HG03432 (cell line): ENCODE measurements at regions not wholly inside any gene's neighbourhood (a gene's known extent, or its start where the extent isn't known, plus 50 kb on each side); places are given as distances from the start of the nearest gene placed in this dataset.

Experiments used
- ATAC-seq: cut with Tn5 transposase; IDR thresholded peaks from one replicate; pipeline ENCODE4 v1.9.1; 2021; ENCODE audit warnings: mild to moderate bottlenecking, moderate library complexity; ENCODE audit not compliant: unreplicated experiment

DNA sequence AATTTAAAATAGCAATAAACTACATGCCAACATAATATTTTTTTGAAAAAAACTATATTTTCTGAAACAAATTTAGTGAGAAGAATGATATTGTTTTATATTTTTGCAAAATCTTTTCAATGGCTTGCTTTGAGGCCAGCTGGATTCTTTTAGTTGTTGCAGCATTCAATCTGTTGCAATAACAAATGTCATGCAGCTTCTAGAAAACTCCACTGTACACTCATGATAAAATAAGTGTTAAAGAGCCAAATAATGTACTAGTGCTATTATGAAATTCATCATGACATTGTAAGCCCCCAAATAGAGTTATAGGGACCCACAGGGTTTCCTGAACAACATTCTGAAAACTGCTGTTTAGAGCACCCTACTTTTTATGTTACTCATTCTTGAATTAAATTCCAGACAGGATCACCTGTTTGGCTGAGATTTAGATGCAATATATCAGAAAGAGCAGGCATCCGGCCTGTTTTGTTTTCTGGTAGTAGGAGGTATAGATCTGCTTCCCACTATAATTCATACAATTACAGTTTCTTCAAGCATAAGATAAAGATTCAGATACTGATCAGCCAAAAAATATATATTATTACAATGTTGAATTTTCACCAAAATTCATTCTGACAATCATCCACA is 703.0 kb upstream of the ZNF385D start:
- no peak for ATAC-seq

DNA sequence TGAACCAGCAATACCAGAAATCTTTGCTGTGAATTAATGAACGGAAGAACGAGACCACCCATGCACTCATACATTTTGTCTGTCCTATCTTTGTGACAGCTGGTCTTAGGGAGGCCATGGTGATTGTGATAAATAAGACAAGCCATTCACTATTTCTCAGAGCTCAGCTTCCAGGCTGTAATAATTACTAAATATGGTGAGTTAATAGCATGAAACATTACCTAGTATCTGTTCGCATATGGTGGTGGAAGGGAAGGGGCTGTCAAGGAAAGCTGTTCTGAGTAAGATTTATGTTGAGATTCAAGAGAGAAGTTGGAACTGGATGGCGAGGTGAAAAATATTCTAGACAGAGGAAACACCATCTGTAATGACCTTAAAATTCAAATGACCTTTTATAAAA is 719.0 kb upstream of the ZNF385D start:
- ATAC-seq: no peak

DNA sequence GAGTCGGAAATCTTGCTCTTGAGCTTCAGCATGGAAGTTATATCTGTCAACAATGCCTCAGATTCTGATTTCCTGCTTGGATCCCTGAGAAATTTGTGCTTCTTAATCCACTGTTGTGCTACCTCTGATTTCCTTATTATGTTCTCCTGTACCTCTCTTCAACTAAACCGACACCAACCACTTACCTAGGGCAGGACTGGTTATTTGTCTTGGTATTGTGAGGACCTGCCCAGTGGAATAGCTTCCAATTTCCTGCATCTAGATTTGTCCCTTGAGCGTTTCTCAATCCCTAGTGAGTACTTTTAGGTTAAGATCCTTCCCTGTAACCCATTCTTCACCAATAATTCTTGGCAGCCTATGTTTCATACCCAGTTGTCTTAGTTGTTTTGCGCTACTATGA is 720.5 kb upstream of the ZNF385D start:
- no peak for ATAC-seq

DNA sequence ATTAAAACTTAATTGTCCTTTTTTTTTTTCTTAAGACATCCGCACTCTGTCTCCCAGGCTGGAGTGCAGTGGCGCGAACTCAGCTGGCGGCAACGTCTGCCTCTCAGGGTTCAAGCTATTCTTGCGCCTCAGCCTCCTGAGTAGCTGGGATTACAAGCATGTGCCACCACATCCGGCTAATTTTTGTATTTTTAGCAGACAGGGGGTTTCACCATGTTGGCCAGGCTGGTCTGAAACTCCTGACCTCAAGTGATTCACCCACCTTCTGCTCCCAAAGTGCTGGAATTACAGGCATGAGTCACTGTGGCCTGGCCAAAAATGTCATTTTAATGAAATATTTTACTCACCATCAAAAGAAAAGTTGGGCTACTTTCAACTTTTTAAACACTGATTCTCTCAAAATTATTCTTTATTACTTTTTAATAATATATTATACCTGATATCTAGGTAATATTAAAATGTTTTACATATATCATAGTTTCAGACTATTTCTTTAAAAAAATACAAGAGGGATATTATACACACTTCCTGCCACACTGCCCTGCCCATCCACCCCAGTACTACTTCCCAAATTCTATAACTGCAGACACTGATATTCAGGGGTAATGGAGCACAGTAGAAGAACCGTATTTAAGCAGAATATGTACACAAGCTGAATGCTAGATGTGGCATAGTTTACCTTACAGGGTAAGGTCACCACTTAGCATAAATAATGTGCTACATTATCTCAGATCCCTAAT is 723.9 kb upstream of the ZNF385D start:
- peak; percentile 39 for ATAC-seq

DNA sequence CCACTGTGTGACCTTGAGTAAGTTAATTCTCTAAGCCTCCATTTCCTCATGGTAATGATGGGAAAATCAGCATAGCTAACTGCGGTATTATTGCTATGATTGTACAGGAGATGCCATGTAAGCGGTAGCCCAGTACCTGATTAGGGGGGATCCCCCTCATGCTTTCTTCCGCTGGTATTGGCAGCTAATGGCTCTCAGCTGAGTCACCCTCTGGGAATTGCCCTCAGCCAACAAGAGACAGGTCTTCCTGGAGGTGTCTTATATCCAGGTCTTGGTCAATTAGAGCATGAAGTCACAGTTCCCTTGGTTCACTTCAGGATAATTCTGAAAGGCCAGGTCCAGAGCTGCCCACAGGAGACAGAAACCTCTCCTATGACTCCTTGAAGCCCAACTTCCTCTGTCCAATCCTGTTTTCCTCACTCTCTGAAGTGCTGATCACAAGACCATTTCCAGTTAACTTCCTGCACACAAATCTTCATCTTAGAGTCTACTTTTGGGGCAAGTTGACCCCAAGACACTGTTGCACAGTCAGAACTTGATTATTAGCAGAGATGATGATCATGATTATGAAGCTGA is 724.7 kb upstream of the ZNF385D start:
- no peak for ATAC-seq

DNA sequence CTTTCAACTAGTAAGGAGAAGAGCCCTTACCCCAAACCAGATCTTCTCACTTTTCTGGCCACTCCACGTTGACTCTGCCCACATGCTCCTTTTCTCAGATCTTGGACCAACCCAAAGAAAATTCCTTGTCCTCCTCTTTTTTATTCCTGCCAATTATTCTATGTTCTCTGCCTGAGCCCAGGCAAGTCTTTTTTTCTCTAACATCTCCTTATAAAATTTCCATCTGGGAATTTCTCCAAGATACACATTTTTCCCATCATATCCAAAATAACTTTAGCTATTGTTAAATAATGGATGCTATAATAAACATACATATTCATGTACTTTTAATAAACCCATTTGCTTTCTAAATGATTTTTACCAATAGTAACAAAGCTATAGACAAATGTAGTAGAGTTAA is 726.0 kb upstream of the ZNF385D start:
- ATAC-seq: no peak

DNA sequence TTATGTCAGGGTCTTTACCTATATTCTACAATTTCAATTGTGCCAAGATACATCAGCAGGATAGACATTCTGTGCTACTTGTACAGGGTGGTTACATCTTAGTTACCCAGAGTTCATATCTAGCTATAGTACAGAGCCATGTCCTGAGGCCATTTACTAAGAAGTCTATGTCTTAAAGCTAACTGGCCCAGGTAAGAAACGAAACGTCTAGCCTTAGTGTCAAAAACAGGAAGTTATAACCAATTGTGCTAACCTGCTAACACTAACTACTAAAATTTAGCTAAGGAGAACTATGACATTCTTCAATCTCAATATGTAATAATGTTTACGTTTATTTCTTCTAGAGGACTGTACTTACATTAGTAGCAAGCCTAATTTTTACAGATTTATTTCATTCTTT is 717.2 kb upstream of the UBE2E2 start:
- no peak for ATAC-seq

DNA sequence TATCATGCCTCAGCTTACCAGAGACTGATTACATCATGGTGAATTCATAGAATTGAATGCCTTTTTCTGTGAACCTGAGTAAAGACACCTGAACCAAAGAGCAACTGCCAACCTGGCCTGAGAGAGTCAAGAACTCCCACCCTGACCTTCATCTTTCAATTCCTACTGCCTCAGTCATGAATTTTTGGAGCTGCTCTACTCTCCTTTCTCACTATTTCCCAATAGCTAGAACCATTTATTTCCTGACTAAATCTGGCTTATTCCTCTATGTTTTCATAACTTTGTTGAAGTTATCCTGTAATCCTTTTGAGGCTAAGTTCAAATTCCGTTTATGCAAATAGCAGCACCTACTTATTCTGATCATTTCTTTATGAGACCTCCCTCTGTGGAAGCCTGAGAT is 712.4 kb upstream of the UBE2E2 start:
- no peak for ATAC-seq

DNA sequence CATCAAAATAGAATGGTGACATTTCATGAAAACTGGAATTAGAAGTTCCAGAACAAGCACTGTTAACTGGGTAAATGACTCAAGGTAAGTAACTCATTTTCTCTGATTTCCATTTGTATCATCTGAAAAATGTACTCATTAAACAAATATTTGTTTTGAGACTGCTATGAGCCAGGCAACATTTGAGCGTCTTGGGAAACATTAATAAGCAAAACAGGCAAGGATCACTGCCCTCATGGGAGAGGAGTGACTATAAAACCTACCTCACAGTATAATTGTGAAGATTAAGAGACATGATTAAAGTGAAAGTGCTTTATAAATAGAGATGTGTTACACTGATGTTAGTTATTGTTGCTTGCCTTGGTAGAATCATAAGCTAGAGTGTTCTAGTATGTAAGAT is 711.8 kb upstream of the UBE2E2 start:
- ATAC-seq: no peak

DNA sequence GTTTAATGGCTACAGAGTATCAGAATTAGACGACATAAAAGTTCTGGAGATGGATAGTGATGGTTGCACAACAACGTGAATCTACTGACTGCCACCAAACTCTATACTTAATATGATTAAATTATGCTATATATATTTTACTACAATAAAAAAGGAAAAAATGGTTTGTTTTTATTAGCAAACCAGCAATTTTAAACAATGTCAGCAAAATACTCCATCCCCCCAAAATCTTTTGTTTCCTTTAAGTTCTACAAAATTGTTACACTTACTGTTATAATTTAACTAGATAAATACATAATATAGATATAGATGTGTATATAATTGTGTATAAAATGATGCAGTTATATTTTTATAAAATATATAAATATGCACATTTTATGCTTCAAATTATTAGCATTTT is 710.8 kb upstream of the UBE2E2 start:
- ATAC-seq: no peak

DNA sequence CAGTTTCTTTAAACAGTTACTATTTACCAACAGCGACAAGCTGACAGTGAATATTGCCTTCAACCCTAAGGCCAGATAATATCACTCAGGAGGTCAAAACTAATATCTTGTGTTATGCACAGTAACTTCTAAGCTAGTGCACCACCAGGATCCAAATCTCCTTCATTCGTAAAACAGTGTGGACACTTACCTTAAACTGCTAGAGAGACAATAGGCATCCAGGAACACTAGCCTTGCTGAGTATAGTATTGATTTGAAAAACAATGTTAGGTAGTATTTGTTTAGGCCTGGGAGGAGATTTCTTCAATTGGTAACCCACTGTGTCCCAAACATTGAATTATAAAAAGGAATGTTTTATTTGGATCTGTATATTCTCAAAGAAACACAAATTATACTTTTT is 707.9 kb upstream of the UBE2E2 start:
- no peak for ATAC-seq

DNA sequence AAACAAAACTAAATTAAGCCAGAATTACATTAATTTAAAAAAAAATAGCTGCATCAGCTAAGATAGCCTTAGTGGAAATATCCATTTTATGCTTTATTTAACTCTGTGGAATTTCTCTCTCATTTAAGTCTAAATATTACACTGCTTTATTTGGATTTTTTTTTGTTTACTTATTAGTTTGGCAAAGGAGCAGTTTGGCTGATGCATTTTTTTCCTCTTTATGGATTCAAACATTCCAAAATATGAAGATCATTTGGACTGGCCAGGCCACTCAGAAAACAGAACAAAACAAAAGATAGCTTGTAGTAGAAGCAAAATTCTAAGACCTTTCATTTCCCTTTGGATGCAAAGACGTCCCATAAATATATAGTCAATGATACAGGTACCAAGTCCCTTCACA is 707.3 kb upstream of the UBE2E2 start:
- ATAC-seq: no peak

DNA sequence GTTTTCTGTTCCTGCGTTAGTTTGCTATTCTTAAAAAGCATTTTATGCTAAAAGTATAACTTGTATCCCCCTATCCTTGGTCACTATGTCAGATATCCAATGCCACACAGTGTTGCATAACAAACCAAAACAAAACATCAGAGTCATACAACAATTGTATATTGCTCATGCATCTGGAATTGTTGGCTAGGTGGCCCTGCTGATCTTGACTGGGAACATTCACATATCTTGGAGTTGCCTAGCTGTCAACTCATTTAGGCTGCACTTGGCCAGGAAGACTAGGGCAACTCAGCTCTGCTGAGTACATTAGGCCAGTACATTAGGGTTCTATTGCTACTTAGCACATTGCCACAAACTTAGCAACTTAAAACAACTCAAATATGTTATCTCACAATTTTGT is 706.5 kb upstream of the UBE2E2 start:
- ATAC-seq: no peak

DNA sequence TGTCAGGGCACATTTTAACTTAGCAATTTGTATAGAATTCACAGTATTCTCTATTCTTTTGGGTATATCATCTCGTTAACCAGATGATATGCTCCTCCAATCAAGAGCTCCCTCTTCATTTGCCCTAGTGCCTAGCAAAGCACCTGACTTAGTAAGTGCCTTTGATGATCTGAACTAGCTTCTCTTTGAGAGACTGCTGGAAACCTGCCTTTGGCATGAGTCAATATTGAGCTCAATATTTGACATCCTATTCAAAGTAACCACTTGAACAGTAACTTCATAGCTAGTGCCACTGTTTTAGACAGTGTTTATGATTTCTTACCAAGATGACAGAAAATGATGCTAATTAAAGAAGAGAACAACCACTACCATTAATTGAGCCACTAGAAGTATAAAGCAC is 696.3 kb upstream of the UBE2E2 start:
- no peak for ATAC-seq

DNA sequence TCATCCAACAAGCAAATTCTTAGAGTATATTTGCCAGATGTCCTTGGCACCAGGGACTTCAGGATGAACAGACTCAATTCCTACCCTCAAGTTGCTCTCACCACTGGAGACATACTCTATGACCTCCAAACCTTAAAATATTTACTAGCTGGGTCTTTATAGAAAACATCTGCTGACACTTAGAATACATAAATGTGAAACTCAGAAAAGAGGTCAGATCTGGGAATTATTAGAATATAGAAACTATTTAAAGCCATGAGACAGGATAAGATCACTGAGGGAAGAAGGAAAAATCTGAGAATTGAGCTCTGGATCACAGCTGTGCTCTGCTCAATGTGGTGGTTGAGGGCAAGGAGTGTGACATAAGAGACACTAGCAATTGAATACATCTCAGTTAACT is 695.4 kb upstream of the UBE2E2 start:
- ATAC-seq: no peak

DNA sequence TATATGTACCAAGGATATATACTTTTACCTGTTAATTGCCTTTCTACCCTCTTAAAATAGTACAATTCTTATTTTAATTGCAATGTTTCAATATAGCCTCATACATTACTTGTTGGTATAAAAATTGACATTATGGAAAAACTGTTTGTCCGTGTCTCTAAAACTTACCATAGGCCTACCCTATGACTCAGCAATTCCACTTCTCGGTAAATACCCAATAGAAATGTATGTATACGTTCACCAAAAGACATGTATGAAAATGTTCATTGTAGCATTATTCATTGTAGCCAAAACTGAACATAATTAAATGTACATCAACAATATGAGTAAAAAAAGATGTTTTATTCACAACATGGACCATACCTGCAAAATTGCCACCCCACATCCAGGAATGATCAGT is 679.2 kb upstream of the UBE2E2 start:
- no peak for ATAC-seq

DNA sequence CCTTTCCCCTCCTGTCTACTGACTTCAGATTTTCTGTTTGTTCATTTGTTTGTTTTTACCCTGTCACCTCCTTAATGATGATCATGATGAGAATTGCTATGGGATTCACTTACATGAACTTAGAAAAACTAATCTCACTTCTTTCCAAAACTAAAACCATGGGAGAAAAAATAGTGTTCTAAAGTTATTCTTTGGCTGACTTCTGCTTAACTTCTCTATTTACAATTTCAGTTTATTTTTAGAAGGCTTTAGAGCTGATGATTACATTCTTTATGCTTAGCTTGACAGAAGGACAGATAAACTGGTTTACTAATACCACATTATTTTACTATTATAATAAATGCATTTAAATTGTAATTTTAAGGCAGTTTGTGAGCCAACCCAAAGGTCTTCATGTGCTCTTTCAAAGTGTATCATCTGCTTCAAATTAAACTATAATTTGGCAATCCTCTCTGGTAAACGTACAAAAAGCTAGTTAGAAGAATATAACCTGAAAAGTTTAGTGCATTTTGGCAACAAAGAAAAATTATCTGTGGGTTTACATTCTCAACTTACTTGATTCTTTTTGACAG is 676.8 kb upstream of the UBE2E2 start:
- ATAC-seq: no peak

DNA sequence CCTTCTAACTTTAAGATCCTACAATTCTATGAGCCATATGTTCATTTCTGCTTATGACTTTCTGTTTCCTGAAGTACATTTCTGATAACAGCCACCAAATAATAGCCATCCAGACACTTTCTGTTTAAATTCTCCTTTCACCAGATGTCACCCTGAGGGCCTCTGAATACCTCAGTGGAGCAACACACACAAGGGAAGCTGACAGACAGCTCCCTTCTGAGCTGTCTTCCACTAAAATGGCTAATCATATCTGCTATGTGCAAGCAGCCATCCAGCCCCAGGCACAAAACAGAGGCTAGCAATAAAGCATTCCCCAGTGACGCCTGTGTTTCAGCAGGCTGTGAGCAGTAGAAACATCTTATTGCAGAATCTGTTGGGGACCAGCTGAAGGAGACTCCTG is 666.6 kb upstream of the UBE2E2 start:
- no peak for ATAC-seq

DNA sequence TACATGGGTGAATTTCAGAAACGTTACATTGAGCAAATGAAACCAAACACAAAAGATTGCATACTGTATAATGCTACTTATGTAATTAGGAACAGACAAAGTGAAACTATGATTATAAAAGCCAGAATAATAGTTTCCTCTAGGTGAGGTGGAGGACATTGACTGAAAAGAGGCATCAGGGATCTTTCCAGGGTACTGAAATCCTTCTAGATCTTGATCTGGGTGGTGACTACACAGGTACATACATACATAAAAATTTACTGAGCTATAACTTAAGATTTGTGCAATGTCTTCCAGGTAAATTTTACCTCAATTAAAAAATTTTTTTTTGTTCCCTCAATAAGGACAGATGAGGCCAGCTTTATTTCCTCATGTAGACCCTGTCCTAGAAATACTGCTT is 665.6 kb upstream of the UBE2E2 start:
- no peak for ATAC-seq

DNA sequence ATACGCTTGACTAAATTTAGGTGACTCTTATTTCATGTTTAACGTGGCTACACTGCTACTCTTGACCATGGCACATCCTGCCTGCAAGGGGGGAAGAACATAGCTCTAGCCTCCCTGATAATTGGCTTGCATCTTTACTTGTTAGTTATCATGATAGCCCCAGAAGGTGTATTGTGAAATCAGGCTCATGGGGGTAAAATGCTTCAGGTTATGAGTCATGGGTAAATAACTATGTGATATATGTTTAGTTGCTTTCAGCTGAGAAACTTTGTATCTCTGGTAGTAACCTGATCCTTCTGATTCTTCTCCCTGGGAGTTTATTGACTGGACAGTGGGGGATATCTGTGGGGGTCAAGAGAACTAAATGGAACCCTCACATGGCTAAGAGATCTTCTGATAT is 660.8 kb upstream of the UBE2E2 start:
- ATAC-seq: no peak

DNA sequence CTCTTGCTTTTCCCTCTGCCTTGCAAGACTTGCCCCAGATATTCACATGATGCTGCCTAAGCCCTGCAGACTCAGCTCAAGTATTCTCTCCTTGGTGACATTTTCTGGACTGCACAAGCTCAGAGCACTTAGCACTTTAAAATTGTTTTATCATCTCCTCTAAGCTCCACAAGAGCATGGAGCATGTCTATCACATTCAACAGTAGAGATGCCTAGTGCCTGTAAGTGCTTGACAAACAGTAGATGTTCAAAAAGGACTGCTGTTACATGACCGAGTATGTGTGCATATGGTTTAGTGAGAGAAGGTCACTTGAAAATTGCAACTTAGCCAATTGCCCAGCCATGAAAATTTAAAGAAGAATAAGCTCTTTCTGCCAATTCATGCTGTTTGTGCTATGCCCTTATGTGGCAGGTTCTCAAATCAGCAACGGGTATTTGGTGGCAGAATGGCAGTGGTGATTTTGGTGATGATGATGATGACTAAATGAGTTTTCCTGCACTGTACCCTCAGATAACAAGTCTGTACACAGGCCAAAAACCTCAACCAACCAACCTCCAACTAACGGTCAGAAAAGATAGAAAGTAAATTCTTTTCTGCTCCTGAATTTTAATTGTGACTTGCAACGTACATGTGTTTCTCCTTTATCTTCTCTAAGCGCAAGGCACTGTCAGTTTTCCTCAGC is 647.2 kb upstream of the UBE2E2 start:
- no peak for ATAC-seq

DNA sequence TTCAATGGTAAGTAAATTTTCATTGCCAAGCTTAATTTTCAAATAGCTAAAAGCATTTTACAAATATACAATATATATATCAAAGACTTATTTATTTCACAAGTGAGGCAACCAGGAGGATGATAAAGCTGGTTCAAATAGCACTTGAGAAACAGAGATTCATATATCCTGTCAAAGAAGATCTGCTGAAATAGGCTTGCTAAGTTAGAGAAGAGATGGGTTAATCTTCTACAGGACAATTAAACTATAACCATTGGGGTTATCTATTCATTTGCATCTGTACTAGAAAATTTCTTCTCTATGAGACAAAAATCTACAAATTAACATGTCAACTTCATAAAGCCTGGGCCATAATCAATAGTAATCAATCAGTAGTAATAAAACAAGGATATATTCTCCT is 637.7 kb upstream of the UBE2E2 start:
- ATAC-seq: no peak
